ENCODE measurements at regions not wholly inside any gene's neighbourhood (a gene's known extent, or its start where the extent isn't known, plus 50 kb on each side); places are given as distances from the start of the nearest gene placed in this dataset.
"Not testable (repeated sequence)": the region's sequence is repeated elsewhere in the genome, so short reads cannot be mapped to it uniquely, and the experiment has no call there.

DNA sequence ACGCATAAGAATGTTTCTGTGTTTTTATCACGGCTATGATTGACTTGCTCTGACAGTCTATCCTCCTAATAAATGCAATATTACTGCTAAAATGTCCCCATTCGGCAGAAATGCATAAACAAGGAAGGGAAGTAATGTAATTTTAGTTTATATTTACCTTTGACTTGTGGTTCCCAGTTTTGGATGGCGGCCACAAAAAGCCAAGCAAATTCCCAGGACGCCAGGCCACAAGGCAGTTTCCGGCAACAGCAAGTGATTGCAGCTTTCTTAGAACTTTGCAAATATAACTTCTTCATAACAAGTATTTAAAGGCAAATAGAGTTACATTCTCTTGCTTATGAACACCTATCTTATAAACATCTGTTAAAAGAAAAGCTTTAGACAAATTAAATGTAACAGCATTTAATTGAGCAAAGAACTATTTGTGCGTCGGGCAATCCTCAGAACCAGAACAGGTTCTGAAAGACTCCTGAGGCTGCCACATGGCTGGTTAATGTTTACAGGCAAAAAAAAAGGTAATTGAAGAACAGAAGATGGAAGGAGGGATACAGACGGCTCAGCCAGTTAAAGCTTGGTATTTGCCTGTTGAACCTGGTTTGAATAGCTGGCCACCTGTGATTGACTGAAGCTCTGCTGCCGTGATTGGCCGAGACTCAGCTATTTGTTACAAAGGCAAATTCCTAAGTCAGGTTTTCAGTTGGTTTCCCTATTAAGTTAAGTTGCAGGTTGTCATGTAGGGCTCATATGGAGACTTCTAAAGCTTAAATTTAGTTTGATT, 80.8 kb downstream of the C21orf91 start:
- DNase-seq (ENCODE audit: extremely low read depth in 1 of 2, low read depth in 1 of 2) = no peak

DNA sequence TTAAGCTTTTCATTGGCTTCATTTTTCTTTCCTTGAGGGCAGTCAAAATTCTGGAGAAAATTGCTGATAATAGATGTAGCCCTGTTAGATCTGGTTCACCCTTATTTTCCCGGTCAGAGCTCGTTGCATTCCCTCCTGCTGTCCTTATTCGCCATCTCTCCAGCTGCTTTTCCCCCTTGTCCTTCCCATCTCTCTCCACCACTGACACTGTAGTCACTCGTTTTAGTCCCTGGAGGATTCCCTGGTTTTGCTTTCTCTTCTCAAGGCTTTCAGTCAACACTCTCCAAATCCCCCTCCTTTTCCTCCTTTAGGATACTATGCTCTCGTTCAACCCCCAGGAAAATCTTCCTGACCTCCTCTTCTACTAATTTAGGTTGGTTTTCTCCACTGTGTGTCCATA, 83.1 kb downstream of the C21orf91 start:
- no peak for DNase-seq (ENCODE audit: extremely low read depth in 1 of 2, low read depth in 1 of 2)

DNA sequence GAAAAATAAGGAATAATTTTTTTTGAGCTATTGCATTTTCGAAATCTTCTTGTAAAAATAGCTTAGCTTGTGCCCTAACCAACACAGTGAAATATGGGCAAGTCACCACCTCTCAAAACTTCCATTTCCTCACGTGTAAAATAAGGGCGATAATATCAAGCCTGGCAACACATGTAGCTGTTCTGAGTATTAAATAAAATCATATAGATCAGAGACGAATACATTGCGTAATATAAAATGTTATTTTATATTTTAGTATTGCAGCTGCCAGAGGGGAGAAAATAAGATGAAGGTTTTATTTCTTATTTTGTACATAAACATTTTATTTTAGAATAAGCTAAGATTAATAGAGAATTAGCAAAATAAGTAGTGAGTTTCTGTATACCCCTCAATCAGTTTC, 85.9 kb downstream of the C21orf91 start:
- DNase-seq (ENCODE audit: extremely low read depth in 1 of 2, low read depth in 1 of 2) = no peak

DNA sequence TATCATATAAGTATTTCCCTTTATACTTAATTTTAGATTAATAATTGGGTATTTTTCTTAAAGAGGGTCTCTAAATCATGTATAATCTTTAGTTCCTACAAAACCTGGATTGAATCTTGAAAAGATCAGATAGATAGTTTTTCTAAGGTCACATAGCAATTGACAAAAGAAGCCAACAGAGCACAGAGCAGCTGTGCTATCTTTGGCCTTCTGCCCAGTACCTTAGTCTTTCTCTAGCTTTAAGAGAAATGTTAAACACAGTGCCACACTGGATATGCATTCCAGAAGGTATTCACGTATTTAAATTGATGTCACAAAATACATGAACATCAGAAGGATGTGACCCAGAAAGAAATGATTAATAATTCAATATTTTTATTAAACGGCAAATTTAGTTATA, 86.8 kb downstream of the C21orf91 start:
- DNase-seq (ENCODE audit: extremely low read depth in 1 of 2, low read depth in 1 of 2) = no peak

DNA sequence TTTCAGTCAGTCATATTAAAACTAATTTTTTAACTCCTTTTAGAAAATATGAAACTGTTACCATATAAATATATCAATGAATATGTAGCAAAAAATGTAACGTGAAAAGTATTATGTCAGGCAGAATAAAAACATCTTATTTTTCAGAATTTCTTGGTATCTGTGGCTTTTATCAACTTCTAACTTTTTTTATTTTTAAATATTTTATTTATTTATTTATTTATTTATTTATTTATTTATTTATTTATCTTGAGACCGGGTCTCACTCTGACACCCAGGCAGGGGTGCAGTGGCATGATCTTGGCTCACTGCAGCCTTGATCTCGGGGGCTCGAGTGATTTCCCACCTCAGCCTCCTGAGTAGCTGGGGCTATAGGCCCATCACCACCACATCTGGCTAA, 87.6 kb downstream of the C21orf91 start:
- no peak for DNase-seq (ENCODE audit: extremely low read depth in 1 of 2, low read depth in 1 of 2)

DNA sequence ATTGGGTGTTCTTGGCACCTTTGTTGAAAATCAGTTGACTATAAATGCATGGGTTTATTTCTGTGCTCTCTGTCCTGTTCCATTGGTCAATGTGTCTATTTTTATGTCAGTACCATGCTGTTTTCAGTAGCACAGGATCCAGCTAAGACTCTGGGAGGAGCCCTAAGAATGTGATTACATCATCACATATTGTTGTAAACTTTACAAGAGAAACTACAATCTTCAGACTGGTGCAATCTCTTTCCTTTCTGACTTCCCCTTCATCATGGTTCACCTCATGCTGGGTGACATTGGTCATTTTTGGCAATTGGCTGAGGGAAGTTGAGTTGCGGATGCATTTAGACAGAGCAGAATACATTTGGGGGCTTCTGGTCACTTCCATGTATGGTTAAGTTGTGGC, 88.4 kb downstream of the C21orf91 start:
- no peak for DNase-seq (ENCODE audit: extremely low read depth in 1 of 2, low read depth in 1 of 2)

GRCh38 chr21:17729455-17729854, 89.7 kb downstream of the C21orf91 start:
- no peak for DNase-seq (ENCODE audit: extremely low read depth in 1 of 2, low read depth in 1 of 2)

DNA sequence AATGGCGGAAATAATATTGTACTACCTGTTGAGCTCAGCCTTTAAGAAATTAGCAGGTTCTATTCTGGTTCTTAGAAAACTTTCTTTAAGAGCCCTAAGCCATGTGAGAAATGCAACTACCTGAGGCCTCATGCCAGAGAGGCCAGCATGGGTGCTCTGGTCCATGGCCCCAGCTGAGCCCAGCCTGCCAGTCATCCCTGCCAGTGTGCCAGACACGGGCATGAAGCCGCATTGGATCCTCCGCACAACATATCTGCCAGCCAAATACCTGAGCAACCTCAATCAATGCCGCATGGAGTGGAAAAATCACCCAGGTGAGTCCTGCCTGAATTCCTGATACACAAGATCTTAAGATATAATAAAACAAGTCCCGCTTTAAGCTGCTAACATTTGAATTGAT, 91.8 kb downstream of the C21orf91 start:
- no peak for DNase-seq (ENCODE audit: extremely low read depth in 1 of 2, low read depth in 1 of 2)

- no peak for DNase-seq (ENCODE audit: extremely low read depth in 1 of 2, low read depth in 1 of 2)
Observed at GRCh38 chr21:17726047-17726829, 92.9 kb downstream of the C21orf91 start.

- no peak for DNase-seq (ENCODE audit: extremely low read depth in 1 of 2, low read depth in 1 of 2)
Observed at GRCh38 chr21:17725339-17725738, 93.8 kb downstream of the C21orf91 start.

GRCh38 chr21:17712887-17713286, 100.2 kb upstream of the BTG3 start:
- DNase-seq (ENCODE audit: extremely low read depth in 1 of 2, low read depth in 1 of 2) = no peak

- DNase-seq (ENCODE audit: extremely low read depth in 1 of 2, low read depth in 1 of 2) = no peak
Observed at GRCh38 chr21:17711896-17712295, 99.2 kb upstream of the BTG3 start.

DNA sequence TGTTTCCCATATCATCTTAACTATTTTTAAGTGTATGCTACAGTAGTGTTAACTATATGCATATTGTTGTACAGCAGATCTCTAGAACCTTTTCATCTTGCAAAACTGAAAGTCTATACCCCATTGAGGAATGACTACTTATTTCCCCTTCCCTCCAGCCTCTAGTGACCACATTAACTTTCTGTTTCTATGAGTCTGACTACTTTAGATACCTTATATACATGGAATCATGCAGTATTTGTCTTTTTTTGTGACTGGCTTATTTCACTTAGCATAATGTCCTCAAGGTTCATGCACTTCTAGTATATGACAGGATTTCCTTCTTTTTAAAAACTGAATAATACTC, 96.5 kb upstream of the BTG3 start:
- no peak for DNase-seq (ENCODE audit: extremely low read depth in 1 of 2, low read depth in 1 of 2)

DNA sequence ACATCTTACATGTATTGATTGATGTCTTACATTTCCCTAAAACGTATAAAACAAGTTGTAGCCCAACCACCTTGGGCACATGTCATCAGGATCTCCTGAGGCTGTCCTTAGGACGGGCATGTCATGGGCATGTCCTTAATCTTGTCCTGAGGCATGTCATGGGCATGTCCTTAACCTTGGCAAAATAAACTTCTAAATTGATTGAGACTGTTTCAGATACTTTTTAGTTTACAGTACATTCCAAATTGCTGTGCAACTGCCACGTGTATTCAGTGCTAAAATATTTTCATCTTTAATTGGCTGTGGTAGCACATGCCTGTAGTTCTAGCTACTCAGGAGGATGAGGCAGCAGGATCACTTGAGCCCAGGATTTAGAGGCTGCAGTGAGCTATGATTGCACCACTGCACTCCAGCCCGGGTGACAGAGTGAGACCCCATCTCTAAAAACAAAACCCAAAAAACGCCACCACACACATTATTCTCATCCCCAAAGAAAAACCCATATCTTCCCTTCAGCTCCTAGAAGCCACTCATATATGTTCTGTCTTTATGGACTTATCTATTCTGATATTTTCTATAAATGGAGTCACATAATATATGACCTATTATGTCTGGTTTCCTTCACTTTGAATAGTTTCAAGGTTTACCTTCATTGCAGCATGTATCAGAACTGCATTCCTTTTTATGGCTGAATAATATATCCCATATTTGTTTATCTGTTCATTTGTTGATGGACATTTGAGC, 96.0 kb upstream of the BTG3 start:
- no peak for DNase-seq (ENCODE audit: extremely low read depth in 1 of 2, low read depth in 1 of 2)

DNA sequence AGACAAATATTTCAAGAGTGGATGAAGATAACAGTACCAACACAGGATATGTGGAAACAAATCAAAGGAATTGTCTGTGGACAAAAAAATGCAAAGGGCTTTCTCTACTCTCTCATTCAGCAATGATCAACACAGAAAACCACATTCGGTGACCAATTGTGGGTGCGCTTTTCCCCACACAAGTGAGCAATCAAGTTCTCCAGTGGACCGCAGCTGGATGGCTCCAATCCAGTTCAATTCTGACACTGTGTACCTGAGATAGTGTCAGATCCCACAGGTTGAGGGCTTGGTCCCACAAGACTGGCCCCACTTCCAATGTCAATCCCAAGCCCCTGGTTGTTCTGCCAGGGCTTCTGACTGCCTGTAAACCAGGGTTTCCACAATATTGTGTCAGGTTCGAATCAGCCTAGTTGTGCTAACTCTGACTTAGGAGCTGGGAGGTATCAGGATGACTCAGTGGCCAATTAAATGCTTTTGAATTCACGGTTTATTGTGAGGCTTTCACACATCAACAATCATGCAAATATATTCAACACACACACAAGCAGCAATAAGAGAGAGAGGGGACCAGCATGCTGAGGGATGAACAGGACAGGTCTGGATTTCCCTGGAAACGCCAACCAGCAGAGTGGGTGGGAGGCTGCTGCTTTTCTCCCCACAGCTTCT, 87.0 kb upstream of the BTG3 start:
- DNase-seq (ENCODE audit: extremely low read depth in 1 of 2, low read depth in 1 of 2) = no peak

GRCh38 chr21:17697473-17697872, 84.8 kb upstream of the BTG3 start:
- DNase-seq (ENCODE audit: extremely low read depth in 1 of 2, low read depth in 1 of 2) = no peak

GRCh38 chr21:17694416-17694815, 81.7 kb upstream of the BTG3 start:
- DNase-seq (ENCODE audit: extremely low read depth in 1 of 2, low read depth in 1 of 2) = not testable (repeated sequence)

- DNase-seq (ENCODE audit: extremely low read depth in 1 of 2, low read depth in 1 of 2) = no peak
Observed at GRCh38 chr21:17693801-17694200, 81.1 kb upstream of the BTG3 start.

DNA sequence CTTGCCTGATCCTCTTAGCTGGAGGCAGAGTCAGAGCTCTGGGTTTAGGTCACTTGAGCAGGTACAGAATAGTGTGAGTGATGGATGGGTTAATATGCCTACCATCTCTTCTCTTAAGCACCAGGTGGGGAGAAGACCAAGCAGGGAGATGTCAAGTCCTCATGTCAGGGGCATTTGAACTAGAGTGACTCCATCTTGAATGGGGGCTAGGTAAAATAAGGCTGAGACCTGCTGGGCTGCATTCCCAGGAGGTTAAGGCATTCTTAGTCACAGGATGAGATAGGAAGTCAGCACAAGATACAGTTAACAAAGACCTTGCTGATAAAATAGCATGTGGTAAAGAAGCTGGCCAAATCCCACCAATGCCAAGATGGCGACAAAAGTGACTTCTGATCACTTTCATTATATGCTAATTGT, 77.4 kb upstream of the BTG3 start:
- DNase-seq (ENCODE audit: extremely low read depth in 1 of 2, low read depth in 1 of 2) = no peak

- peak in 1 of 2 donors; percentile 35 for DNase-seq (ENCODE audit: extremely low read depth in 1 of 2, low read depth in 1 of 2)
Observed at GRCh38 chr21:17688912-17689874, 76.5 kb upstream of the BTG3 start.
